Right kidney (tissue), 1 donor: ENCODE measurements at regions not wholly inside any gene's neighbourhood (a gene's known extent, or its start where the extent isn't known, plus 50 kb on each side); places are given as distances from the start of the nearest gene placed in this dataset.

Experiments
- DNase-seq: peaks from one replicate; pipeline ENCODE4 v3.0.0-alpha.2; 2016

- DNase-seq: no peak
Observed at GRCh38 chr4:147318586-147318985, 162.3 kb upstream of the EDNRA start.

GRCh38 chr4:147325571-147325981 is 155.3 kb upstream of the EDNRA start:
- DNase-seq: no peak

- no peak for DNase-seq
Observed at GRCh38 chr4:147326591-147326990, 154.3 kb upstream of the EDNRA start.

- no peak for DNase-seq
Observed at GRCh38 chr4:147327322-147327721, 153.6 kb upstream of the EDNRA start.

GRCh38 chr4:147328189-147328588 is 152.7 kb upstream of the EDNRA start:
- DNase-seq: no peak

GRCh38 chr4:147328756-147329446 is 152.0 kb upstream of the EDNRA start:
- DNase-seq: no peak

GRCh38 chr4:147332091-147332490 is 148.8 kb upstream of the EDNRA start:
- DNase-seq: no peak

GRCh38 chr4:147334478-147334877 is 146.4 kb upstream of the EDNRA start:
- no peak for DNase-seq

- no peak for DNase-seq
Observed at GRCh38 chr4:147335183-147335582, 145.7 kb upstream of the EDNRA start.

GRCh38 chr4:147336252-147336651 is 144.6 kb upstream of the EDNRA start:
- no peak for DNase-seq

- no peak for DNase-seq
Observed at GRCh38 chr4:147339100-147339499, 141.8 kb upstream of the EDNRA start.

- DNase-seq: no peak
Observed at GRCh38 chr4:147340111-147340510, 140.8 kb upstream of the EDNRA start.

- no peak for DNase-seq
Observed at GRCh38 chr4:147340591-147341120, 140.2 kb upstream of the EDNRA start.

- DNase-seq: no peak
Observed at GRCh38 chr4:147343692-147344091, 137.2 kb upstream of the EDNRA start.

- no peak for DNase-seq
Observed at GRCh38 chr4:147345662-147346061, 135.2 kb upstream of the EDNRA start.

- DNase-seq: no peak
Observed at GRCh38 chr4:147347217-147347616, 133.7 kb upstream of the EDNRA start.

GRCh38 chr4:147349193-147349592 is 131.7 kb upstream of the EDNRA start:
- no peak for DNase-seq

GRCh38 chr4:147351083-147351787 is 129.7 kb upstream of the EDNRA start:
- DNase-seq: no peak

- peak; percentile 30 for DNase-seq
Observed at GRCh38 chr4:147354237-147354636, 126.7 kb upstream of the EDNRA start.

GRCh38 chr4:147355032-147355656 is 125.8 kb upstream of the EDNRA start:
- DNase-seq: peak; percentile 46

- peak; percentile 28 for DNase-seq
Observed at GRCh38 chr4:147355847-147356246, 125.0 kb upstream of the EDNRA start.

- no peak for DNase-seq
Observed at GRCh38 chr4:147360301-147360700, 120.6 kb upstream of the EDNRA start.

- DNase-seq: no peak
Observed at GRCh38 chr4:147361726-147362125, 119.2 kb upstream of the EDNRA start.
